ENCODE measurements at regions not wholly inside any gene's neighbourhood (a gene's known extent, or its start where the extent isn't known, plus 50 kb on each side); places are given as distances from the start of the nearest gene placed in this dataset.

- Histone ChIP-seq H3K9me3 (peaks cover 0 to 11% of the 10 kb centered on the region in 2 donors), H3K4me1 (no peaks in the 10 kb centered on the region), H3K27me3 (no peaks in the 10 kb centered on the region), H3K27ac (no peak overlapping the region), H3K36me3 (no peaks in the 10 kb centered on the region), H3K4me3 (no peak overlapping the region)
- no peak for TF ChIP-seq CTCF (IDR thresholded peaks at IDR 0.05)
- DNase-seq (no peak), ATAC-seq (no peak)
- intact Hi-C loops (cut with DNase I), result no loop called here
Observed at GRCh38 chr7:67754651-67755050, 758.0 kb downstream of the TYW1 start.

DNA sequence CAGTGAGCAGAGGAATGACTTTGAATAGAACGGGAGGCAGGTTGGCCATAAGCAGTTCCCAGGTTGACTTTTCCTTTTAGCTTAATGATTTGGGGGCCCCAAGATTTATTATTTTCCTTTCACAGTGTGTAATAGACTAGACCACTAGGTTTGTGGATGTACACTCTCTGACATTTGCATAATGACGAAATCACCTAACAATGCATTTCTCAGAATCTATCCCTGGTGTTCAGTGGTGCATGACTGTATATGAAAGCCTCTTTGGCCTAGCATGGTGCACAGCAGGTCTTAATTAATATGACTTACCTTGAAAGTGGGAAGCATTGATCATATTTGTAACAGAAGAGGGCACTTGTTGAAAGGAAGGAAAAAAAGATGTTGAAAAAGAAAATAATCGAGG lies 761.9 kb downstream of the TYW1 start:
- no peak for ATAC-seq
- Histone ChIP-seq H3K4me3 (no peak overlapping the region), H3K9me3 (peaks cover 0 to 9% of the 10 kb centered on the region in 2 donors), H3K27me3 (no peaks in the 10 kb centered on the region), H3K36me3 (no peaks in the 10 kb centered on the region), H3K4me1 (no peaks in the 10 kb centered on the region), H3K27ac (no peak overlapping the region)
- DNase-seq, result no peak
- intact Hi-C loops (cut with DNase I), result no loop called here
- TF ChIP-seq CTCF (IDR thresholded peaks at IDR 0.05), result no peak

- no peak overlapping the region for H3K4me3 ChIP-seq
Observed at GRCh38 chr7:67760971-67761370, 764.3 kb downstream of the TYW1 start.

DNA sequence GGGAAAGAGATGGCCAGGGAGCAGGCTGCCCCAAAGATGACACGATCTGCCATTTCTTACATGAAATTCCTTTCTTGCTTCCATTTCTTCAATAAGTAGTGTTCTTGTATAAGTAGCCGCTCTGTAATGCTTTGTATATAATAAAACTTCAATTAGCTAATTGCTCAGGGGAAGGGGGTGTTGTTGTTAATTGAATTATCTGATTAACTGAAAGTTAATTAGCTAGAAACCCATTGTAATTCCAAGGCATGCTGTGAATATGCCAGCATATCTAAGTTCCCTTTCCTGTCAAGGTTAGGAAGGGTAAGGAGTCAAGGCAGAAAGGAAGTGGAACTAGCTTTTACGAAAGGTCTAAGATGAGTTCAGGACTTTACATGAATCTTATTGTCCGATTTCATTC lies 765.9 kb downstream of the TYW1 start:
- no peaks in the 10 kb centered on the region for H3K27me3 ChIP-seq
- intact Hi-C loops (cut with DNase I), result no loop called here
- no peak overlapping the region for H3K27ac ChIP-seq
- H3K36me3 ChIP-seq, result no peaks in the 10 kb centered on the region
- DNase-seq (no peak), ATAC-seq (no peak)
- peaks cover 0 to 20% of the 10 kb centered on the region in 2 donors for H3K9me3 ChIP-seq
- no peaks in the 10 kb centered on the region for H3K4me1 ChIP-seq
- no peak overlapping the region for H3K4me3 ChIP-seq
- TF ChIP-seq CTCF (IDR thresholded peaks at IDR 0.05), result no peak

More at GRCh38 chr7:67760971-67761370, 764.3 kb downstream of the TYW1 start:
- peaks cover 0 to 9% of the 10 kb centered on the region in 2 donors for H3K9me3 ChIP-seq
- ATAC-seq (no peak), DNase-seq (no peak)
- no peak overlapping the region for H3K27ac ChIP-seq
- no peaks in the 10 kb centered on the region for H3K36me3 ChIP-seq
- intact Hi-C loops (cut with DNase I), result no loop called here
- no peak for TF ChIP-seq CTCF (IDR thresholded peaks at IDR 0.05)
- no peaks in the 10 kb centered on the region for H3K27me3 ChIP-seq
- H3K4me1 ChIP-seq, result no peaks in the 10 kb centered on the region

- no peak for ATAC-seq
- TF ChIP-seq CTCF (IDR thresholded peaks at IDR 0.05), result no peak
- intact Hi-C loops (cut with DNase I), result no loop called here
- H3K9me3 ChIP-seq, result peaks cover 0 to 27% of the 10 kb centered on the region in 2 donors
- no peaks in the 10 kb centered on the region for H3K4me1 ChIP-seq
- no peaks in the 10 kb centered on the region for H3K27me3 ChIP-seq
- H3K27ac ChIP-seq, result no peak overlapping the region
- DNase-seq, result peak in 2 of 4 donors; percentile 10 to 51
- no peaks in the 10 kb centered on the region for H3K36me3 ChIP-seq
- no peak overlapping the region for H3K4me3 ChIP-seq
Observed at GRCh38 chr7:67764289-67764688, 767.7 kb downstream of the TYW1 start.
